Stimulated activated naive CD8-positive, alpha-beta T cell treated with anti-CD3 and anti-CD28 coated beads, Interleukin-15, Interleukin-2, amounts not matched to agents 100 U/mL and 50 U/mL, for 24 hours (primary cell): ENCODE measurements at regions not wholly inside any gene's neighbourhood (a gene's known extent, or its start where the extent isn't known, plus 50 kb on each side); places are given as distances from the start of the nearest gene placed in this dataset.
A peak's percentile ranks its signal among the peaks of the same experiment; 100 is the strongest.
"Not testable (repeated sequence)": the region's sequence is repeated elsewhere in the genome, so short reads cannot be mapped to it uniquely, and the experiment has no call there.

Experiments used
- ATAC-seq: fragments of 150-1000 bp; cut with Tn5 transposase; one replicate; pipeline ENCODE4 v1.10.0; 2021
- DNase-seq: peaks from one replicate; pipeline ENCODE4 v3.0.0; 2021

DNA sequence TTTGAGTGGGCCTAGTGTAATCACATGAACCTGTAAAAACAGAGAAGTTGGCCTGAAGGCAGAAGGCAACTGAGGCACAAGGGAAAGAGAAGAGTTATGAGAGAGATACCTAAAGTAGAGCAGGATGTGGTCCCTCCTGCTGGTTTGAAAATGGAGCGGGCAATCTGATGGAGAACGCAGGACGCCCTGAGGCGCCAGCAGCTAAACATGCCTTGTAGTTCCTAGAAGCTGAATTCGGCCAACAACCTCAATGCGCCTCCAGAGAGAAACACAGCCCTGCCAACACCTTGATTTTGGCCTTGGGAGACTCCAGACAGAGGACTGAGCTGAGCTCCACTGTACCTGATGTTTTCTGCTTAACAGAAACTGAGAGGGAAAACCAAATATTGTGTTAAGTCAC, 469.9 kb downstream of the SOCS6 start:
- DNase-seq (no peak), ATAC-seq (no peak)

DNA sequence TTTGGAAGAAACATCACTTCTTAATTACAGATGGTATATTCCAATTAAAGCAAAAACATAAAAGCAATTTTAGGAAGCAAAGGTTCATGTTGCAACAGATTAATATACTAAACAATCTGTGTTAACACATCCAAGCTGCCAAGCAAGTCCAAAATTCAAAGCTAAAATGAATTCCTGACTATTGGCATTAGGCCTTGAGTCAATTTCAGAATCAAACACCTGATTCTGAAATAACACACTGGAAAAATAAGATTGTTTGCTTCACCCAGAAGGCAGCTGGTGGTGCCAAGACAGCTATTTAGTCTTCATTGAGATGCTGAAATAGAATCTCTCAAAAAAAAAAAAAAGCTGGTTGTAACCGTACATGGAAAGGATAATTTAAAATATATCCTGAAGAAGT, 465.6 kb downstream of the SOCS6 start:
- ATAC-seq (no peak), DNase-seq (no peak)

DNA sequence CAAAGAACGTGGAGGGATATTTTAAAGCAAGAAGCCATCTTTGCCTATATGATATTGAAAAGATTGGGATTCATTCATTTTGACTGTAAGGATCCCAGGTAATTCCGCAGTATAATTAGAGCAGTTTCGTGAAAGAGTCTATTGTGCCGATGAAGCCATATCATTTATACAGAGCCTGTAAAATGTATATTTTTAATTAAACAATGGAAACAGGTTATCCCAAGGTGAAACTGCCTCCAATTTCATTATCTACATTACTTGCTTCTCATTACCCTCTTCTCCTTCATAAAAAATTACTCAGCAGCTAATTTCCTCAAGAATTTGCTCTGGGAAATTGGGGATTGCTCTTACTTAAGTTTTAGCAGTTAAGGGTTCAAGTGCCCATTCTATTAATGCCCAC, 444.1 kb downstream of the SOCS6 start:
- no peak for ATAC-seq
- DNase-seq = no peak

DNA sequence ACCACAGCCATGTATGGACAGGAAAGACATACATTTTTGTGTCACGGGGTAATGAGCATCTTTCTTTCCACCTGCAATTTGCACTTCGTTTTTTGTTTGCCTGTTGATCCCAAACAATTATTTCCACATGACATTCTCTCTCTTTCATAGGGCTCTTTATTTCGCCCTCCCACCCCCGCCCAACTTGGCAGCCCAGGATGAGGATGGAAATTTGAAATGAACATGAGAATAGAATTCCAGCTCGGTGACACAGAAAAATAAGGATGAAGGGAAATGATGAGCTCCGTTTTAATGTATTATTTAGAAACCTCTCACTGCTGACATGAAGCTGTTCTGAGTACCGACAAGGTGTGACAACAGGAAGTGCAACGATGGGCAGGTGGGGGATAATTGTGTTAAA, 443.3 kb downstream of the SOCS6 start:
- DNase-seq (no peak), ATAC-seq (no peak)

DNA sequence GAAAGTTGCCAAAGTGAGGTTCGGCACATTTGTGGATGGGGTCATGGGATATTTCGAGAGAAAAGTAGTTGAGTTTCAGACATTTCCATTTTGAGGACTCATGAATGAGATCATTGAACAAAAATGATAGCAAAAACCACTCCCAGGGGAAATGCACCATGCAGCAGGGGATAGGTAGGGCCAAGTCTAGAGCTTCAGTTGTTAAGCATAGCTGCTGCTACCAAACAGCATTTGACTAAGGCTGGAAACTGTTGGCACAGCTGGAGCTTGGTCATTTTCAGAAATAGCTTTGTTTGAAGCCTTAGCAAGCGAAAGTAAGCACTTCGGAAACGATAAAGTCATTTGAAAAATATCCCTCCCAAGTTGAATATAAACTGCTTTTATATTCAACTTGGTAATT, 431.8 kb downstream of the SOCS6 start:
- no peak for DNase-seq
- no peak for ATAC-seq

DNA sequence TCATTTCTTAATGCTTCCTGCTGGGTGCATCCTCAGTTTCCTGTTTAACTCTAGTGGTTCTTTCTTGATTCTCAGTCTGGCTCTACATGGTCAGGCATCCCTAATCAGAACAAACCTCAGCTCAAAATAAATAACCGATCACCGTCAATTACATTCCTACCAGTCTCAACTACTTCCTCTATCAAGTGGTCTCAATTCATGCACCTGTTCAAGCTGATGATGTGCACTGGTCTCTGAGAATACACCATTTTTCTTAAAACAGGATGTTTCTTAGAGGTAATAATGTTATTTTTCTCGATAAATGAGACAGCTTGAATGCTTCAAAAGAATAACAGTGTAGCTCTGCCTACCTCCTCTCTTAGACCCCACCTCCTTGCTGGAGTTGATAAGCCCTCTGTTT, 420.9 kb downstream of the SOCS6 start:
- DNase-seq (no peak), ATAC-seq (no peak)

DNA sequence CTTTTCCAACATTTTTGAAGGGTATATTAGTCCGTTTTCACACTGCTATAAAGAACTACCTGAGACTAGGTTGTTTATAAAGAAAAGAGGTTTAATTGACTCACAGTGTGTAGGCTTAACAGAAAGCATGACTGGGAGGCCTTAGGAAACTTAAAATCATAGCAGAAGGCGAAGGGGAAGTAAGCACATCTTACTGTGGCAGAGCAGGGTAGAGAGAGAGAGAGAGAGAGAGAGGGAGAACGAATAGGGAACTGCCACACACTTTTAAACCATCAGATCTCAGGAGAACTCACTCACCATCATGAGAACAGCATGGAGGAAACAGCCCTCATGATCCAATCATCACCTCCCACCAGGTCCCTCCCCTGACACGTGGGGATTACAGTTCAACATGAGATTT, 420.3 kb downstream of the SOCS6 start:
- no peak for ATAC-seq
- DNase-seq = no peak

DNA sequence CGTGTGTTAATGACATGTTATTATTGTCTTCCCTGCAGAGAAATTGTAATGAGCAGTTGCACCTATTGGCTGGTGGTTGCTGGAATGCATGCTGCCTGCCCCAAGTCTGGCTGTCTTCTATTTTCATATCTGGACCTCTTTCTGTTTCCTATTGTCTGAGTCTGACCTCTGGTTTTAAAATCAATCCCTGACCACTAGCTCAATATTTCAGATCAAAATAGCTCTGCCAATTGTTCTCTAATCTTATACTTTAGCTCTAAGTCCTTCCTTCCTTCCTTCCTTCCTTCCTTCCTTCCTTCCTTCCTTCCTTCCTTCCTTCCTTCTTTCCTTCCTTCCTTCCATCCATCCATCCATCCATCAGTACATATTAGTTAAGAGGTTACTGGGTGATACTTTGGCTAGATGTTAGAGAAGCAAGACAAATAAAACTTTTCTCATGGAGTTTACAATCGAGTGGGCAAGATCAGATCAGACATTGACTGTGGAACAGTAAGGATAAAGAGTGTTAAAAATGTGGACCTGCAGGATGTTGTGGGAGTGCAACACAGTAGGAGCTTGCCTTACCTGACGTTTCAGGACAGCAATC, 417.1 kb downstream of the SOCS6 start:
- ATAC-seq = no peak
- DNase-seq = no peak

DNA sequence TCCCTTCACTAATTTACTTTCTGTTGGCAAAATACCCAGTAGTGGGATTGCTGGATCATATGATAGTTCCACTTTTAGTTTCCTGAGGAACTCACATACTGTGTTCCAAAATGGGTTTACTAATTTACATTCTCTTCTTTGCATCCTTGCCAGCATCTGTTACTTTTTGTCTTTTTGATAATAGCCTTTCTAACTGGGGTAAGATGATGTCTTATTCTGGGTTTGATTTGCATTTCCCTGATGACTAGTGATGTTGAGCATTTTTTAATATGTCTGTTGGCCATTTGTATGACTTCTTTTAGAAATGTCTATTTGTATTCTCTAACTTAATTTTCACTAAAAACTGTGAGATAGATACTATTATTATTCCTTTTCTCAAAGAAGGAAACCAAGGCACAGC, 411.7 kb downstream of the SOCS6 start:
- DNase-seq = no peak
- no peak for ATAC-seq

DNA sequence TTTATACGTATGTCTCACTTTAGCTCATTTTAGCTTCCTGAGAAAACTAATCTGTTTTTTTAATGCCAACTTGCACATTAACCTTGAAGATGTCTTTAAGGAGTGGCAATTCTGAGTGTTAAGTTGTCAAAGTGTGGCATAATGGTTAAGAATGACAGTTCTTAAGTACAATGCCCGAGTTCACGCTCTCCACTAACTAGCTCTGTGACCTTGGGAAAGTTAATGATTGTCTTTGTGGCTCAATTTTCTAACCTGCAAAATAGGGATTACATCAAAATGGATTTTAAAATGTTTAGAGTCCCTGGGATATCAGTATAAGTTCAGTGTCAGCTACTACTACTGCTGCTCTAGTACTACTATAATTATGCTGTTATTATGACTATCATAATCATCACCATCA, 409.7 kb downstream of the SOCS6 start:
- DNase-seq (no peak), ATAC-seq (no peak)

DNA sequence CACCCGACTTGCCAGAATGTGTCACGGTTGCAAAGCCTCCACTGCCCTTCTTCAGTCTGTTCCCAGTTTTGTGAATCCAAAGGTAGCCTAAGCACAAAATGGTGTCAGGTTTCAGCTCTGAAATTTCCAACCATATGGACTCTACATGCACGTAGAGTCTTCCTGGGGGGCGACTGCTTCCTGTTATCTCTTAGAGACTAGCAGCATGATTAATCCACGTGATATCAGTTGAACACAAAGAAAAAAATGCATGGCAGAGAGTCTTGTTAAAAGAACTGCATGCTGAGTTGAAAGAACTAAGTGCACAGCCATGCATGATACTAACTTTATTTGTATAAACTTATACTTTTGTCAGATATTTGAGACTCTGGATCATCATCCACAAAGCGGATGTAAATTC, 404.4 kb downstream of the SOCS6 start:
- no peak for ATAC-seq
- no peak for DNase-seq

DNA sequence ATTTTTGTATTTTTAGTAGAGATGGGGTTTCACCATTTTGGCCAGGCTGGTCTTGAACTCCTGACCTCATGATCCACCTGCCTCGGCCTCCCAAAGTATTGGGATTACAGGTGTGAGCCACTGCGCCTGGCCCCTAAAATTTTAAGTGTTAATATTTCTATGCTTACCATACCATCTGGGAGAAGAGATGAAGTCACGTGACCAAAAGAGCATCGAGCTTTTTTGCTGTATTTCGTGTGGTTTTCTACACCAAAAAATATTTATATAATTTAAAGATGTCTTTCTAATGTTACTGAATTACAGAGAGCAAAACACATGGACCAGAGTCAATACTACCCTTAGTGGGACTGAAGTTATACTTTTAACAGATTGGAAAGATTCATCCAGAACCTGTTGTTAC, 400.9 kb downstream of the SOCS6 start:
- not testable (repeated sequence) for DNase-seq, ATAC-seq

DNA sequence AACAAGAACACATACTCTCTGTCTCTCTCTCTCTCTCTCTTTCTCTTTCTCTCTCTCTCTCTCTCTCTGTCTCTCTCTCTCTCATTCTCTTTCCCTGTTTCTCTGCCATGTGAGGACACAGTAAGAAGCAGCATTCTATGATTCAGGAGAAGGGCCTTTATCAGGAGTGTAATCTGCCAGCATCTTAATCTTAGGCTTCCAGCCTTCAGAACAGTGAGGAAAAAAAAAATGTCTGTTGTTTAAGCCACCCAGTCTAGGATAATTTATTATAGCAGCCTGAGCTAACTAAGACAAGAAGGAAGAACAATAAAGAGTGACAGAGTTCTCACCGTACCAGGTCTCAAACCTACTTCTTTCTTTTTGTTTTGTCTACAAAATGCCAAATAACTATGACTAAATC, 399.4 kb downstream of the SOCS6 start:
- no peak for DNase-seq
- no peak for ATAC-seq

DNA sequence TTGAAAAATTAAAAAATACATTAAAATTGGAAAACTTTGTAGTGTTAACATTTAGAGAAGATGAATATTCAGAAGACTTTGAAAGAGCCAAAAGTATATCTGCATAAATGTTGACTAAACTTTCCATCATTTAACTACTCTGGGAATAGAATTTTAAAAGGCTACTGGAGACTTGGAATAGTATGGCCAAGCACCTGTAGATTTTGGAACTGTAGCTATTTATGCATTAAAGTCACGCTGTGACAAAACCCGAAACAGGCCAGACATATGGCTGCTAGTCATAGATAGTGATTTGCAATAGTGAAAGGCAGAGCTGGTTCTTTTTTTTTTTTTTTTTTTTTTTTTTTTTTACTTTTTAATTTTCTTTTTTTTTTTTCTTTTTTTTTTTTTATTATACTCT, 396.0 kb downstream of the SOCS6 start:
- DNase-seq (no peak), ATAC-seq (no peak)

DNA sequence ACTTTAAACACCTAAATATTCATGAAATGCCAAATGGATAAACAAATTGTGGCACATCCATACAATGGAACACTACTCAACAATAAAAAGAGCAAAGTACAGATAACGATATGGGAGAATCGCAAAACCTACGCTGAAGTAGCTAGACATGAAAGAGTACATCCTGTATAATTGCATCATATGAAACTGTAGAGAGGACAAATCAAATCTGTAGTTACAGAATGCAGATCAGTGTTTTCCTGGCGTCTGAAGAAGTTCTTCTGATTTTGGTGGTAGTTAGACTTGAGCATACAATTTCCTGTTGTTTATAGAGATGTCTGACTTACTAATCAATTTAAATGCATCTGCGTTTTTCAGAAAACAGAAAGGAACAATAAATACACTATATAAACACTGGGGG, 394.4 kb downstream of the SOCS6 start:
- ATAC-seq = no peak
- DNase-seq = no peak

DNA sequence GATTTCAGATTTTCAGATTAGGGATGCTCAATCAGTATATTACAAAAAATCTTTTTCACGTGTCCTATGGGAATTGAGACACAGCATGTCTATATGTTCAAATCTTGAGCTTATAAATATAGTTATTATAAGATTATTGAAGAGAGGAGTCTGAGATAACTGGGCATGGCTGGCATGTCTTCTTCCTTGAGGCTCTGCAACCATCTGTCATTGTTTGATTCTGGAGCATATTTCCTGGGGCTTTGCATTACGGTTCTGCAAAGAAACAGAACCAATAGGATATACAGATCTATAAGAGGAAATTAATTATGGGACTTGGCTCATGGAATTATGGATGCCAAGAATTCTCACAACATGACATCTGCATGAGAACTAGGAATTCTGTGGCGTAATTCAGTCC, 386.1 kb downstream of the SOCS6 start:
- ATAC-seq (no peak), DNase-seq (no peak)

DNA sequence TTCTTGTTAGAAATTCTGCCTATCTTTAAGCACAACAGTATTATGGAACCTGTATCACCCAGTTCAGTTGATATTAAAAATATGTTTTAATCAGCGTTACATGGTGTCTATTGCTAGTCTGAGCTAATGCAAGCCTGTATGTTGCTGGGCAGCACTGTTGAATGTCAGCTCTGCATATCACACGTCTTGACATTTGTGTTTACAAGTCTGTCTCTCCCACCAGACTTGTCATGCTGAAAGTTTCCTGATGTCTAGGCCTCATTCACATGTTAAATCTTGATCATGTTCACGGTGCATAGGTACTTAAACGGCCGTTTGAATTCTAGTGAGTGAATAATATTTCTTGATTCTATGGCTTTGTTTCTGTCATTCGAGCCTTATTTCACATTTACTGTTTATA, 385.0 kb downstream of the SOCS6 start:
- DNase-seq = no peak

DNA sequence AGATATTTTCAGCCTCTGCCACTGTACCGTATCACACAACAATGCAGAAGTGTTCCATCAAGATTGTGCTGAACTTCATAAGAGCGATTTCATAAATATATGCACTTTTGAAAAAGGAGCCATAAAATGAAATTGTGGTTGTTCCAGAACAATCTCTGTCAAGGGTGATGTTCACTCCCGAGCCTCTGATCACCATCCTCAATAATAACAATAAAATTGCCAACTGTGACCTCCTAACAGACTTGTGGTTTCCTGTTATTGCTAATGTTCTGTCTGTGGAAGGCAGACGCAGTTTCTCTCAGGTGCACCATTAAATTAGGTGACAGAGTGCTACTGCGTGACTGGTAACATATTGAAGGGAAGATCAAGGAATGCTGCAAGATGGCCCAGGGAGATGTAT, 383.7 kb downstream of the SOCS6 start:
- ATAC-seq = peak; percentile 28

More for the DNA sequence above, 385.0 kb downstream of the SOCS6 start:
- no peak for ATAC-seq

DNA sequence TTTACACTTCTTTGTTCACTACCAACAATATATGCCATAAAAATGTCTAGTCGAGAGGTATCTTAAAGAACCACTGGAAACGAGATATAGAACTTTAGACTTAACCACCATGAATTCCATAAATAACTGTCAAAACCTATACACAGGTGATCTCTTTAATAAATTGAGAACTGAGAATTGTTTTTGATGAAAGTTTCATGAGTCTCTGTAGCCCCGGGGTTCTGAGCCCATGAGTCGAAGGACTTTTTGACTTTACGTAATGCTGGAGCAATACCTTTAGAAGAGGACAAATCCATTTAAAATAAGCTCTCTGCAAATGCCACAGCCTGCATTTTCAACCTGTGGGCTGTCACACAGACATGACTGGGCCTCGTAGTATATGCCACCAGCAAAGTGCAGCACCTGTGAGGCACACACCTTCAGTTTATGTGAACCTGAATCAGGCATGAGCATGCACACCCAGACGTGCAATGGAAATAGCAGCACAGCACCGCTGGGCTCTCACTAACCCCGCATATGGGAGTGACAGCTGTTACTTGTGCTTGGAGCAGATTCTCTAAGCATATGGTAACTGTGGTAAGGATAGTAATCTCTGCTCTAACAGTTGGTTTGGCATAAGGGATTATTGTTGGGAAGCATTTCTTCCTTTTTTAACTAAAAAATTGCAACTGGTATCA, 383.2 kb downstream of the SOCS6 start:
- ATAC-seq = peak; percentile 59
- no peak for DNase-seq

More for the DNA sequence above, 383.7 kb downstream of the SOCS6 start:
- DNase-seq = no peak

DNA sequence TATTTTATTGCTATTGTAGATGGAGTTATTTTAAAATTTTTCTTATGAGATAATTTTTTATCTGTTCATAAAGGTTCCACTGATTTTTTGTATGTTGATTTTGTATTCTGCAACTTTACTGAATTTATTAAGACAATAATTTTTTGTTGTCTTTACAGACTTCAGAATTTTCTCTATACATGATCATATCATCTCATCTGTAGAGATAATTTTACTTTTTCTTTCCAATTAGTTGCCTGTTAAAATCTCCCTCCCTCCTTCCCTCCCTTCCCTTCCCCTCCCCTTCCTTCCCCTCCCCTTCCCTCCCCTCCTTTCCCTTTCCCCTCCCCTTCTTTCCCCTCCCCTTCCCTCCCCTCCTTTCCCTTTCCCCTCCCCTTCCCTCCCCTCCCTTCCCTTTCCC, 378.1 kb downstream of the SOCS6 start:
- DNase-seq = no peak
- ATAC-seq = no peak

DNA sequence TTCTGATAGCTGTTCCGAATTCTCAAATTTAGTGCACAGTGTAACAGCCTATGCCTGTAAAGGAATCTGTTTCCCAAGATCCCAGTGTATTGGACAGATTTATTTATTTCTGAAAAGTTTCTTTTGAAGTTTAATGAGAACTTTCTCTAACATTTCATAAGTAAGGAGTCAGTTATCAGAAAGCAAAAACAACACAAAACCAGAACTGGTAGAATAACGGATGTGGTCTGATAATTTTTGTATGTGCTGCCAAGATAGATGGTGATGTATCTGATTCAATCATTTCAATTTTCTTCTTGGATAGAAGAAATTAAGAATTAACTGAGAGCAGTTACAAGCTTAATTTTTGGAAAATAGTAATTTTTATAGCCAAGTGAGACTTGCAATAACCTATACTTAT, 374.3 kb downstream of the SOCS6 start:
- DNase-seq = no peak
- ATAC-seq = no peak

DNA sequence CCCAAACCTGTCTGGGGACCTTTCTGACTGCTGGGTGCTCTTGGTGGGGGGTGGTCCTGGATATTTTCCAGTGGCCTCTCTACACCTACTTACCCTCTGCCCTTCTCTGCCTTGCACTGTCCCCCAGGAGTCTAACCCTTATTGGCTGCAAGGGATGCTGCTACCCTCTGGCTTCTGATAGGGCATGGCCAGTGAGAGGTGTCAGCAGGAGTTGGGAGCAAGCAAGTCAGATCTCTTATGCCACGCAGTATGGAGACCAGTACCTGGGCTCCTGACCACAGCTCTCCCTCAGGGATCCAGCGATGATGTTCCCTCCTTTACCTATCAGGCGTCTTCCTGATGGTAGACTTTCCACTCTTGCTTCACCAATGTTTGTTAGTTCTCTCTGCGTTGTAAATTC, 373.7 kb downstream of the SOCS6 start:
- DNase-seq (no peak), ATAC-seq (peak; percentile 48)

DNA sequence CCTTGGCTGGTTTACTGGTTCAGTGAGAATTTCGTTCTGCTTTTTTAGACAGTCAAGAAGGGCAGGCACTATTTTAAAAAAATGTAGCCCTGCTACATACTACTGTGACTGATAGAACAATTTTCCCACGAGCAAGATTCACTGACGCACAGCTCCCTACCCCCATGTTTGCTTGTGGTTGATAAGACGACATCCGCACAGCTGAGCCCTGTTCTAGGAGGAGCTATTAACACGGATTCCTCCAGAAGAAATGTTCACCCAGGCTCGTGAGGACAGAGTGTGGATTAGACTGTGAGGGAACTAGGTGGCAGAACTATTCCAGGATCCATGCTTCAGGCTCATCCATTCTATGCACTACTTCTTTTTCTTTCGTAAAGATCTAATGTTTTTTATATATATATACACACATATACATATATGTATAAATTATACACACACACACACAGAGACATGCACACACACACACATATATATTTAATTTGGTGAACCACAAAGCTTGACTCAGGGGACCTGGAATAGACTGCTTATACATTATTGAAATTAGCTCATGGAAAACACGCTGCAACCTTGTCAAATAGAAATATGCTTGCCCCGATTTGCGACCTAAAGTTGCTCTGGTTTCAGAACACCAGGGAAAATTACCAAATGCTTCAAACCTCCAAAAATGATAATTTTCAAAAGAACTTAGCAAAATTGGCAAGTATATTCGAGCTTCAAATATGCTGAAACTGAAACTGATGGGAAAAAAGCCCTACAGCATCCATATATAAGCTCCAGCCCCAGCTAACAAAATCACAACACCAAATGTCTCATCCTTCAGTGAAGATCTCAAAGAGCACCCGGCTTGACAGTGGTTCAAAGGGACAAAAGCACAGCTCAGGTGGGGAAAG, 370.4 kb downstream of the SOCS6 start:
- peak; percentile 32 for DNase-seq
- ATAC-seq = peak; percentile 88
